GM23338 (cell line): ENCODE measurements at regions not wholly inside any gene's neighbourhood (a gene's known extent, or its start where the extent isn't known, plus 50 kb on each side); places are given as distances from the start of the nearest gene placed in this dataset.

Source experiments
- ATAC-seq: fragments of 200-7000 bp; cut with Tn5 transposase; 3 replicates; pipeline ENCODE4 v1.9.1; 2020
- DNase-seq: peaks from one replicate; pipeline ENCODE4 v3.0.0-alpha.2; 2015; ENCODE audit warnings: low spot score
- H2AFZ ChIP-seq: fragments of 200-600 bp; sonication (generic); 2 replicates; pipeline ENCODE4 v1.8.0; 2016; ENCODE audit warnings: antibody characterized with exemption, mild to moderate bottlenecking, moderate library complexity
- H3F3A ChIP-seq: fragments of 200-600 bp; sonication (generic); replicated peaks from 2 replicates; pipeline ENCODE4 v1.8.0; 2017; ENCODE audit warnings: antibody characterized with exemption, mixed run types, low read depth
- H3K27ac ChIP-seq: fragments of 200-600 bp; sonication (generic); 2 replicates; pipeline ENCODE4 v1.6.1; 2016; ENCODE audit warnings: low read depth
- H3K27me3 ChIP-seq: fragments of 200-600 bp; sonication (generic); 2 replicates; pipeline ENCODE4 v1.8.0; 2016; ENCODE audit warnings: mild to moderate bottlenecking, mixed run types, moderate library complexity; ENCODE audit not compliant: insufficient read depth
- H3K36me3 ChIP-seq: fragments of 200-600 bp; sonication (generic); 2 replicates; pipeline ENCODE4 v1.8.0; 2016; ENCODE audit warnings: mild to moderate bottlenecking; ENCODE audit not compliant: insufficient read depth
- H3K4me1 ChIP-seq: fragments of 200-600 bp; sonication (generic); 2 replicates; pipeline ENCODE4 v1.8.0; 2016; ENCODE audit warnings: mild to moderate bottlenecking, moderate library complexity; ENCODE audit not compliant: insufficient read depth
- H3K4me2 ChIP-seq: fragments of 200-600 bp; sonication (generic); 2 replicates; pipeline ENCODE4 v1.7.1; 2017; ENCODE audit warnings: mixed run types
- H3K4me3 ChIP-seq: fragments of 200-600 bp; sonication (generic); 2 replicates; pipeline ENCODE4 v1.6.1; 2016; ENCODE audit warnings: mixed run types
- H3K79me2 ChIP-seq: fragments of 200-600 bp; sonication (generic); replicated peaks from 2 replicates; pipeline ENCODE4 v1.8.0; 2017; ENCODE audit warnings: mild to moderate bottlenecking; ENCODE audit not compliant: insufficient read depth
- H3K9me2 ChIP-seq: fragments of 200-600 bp; sonication (generic); 2 replicates; pipeline ENCODE4 v1.8.0; 2017; ENCODE audit not compliant: insufficient read depth
- H4K20me1 ChIP-seq: fragments of 200-600 bp; sonication (generic); replicated peaks from 2 replicates; pipeline ENCODE4 v1.8.0; 2017; ENCODE audit warnings: mild to moderate bottlenecking; ENCODE audit not compliant: insufficient read depth
- H3K27ac Mint-ChIP-seq: 2 replicates; pipeline ENCODE4 v1.8.0; 2020; ENCODE audit warnings: inconsistent platforms, mild to moderate bottlenecking, moderate library complexity, mixed read lengths
- H3K27me3 Mint-ChIP-seq: 3 replicates; pipeline ENCODE4 v1.8.0; 2022; ENCODE audit warnings: low read depth, mild to moderate bottlenecking, moderate library complexity, mixed read lengths, inconsistent platforms; ENCODE audit not compliant: insufficient read depth, poor library complexity
- H3K36me3 Mint-ChIP-seq: 3 replicates; pipeline ENCODE4 v1.8.0; 2021; ENCODE audit warnings: low read depth, mild to moderate bottlenecking, inconsistent platforms, moderate library complexity, mixed read lengths
- H3K4me1 Mint-ChIP-seq: 3 replicates; pipeline ENCODE4 v1.8.0; 2020; ENCODE audit warnings: mild to moderate bottlenecking, inconsistent platforms, mixed read lengths
- H3K4me3 Mint-ChIP-seq: 3 replicates; pipeline ENCODE4 v1.8.0; 2021; ENCODE audit warnings: moderate library complexity, mild to moderate bottlenecking, inconsistent platforms, mixed read lengths
- H3K9me3 Mint-ChIP-seq: 3 replicates; pipeline ENCODE4 v1.8.0; 2020; ENCODE audit warnings: moderate library complexity, mild to moderate bottlenecking, inconsistent platforms, mixed read lengths
- CREB1 ChIP-seq: fragments of 250-450 bp; sonication (Bioruptor Pico); IDR thresholded peaks from 2 replicates; pipeline ENCODE4 v1.5.0; 2020; ENCODE audit warnings: low read depth, mild to moderate bottlenecking, moderate library complexity
- CTCF ChIP-seq, 2 experiments: fragments of 200-600 bp in 1 of 2; sonication (generic) in 1 of 2; conservative IDR thresholded peaks; 2 replicates each; pipeline versions ENCODE4 v1.5.1 to v1.6.1; 2016 to 2017; ENCODE audit warnings: antibody characterized with exemption in 2 of 2, low read depth in 2 of 2, mild to moderate bottlenecking in 2 of 2, moderate library complexity in 1 of 2
- ETS1 ChIP-seq: IDR thresholded peaks from 2 replicates; pipeline ENCODE4 v1.6.1; 2016; ENCODE audit warnings: antibody characterized with exemption
- EZH2 ChIP-seq: fragments of 200-600 bp; sonication (generic); IDR thresholded peaks from one replicate; pipeline ENCODE4 v1.8.0; 2017; ENCODE audit warnings: antibody characterized with exemption, mild to moderate bottlenecking, low read depth; ENCODE audit not compliant: unreplicated experiment
- EZH2phosphoT487 ChIP-seq: fragments of 200-600 bp; sonication (generic); IDR thresholded peaks from one replicate; pipeline ENCODE4 v1.8.1; 2018; ENCODE audit warnings: antibody characterized with exemption; ENCODE audit not compliant: unreplicated experiment
- JUNB ChIP-seq: IDR thresholded peaks from one replicate; pipeline ENCODE4 v1.6.1; 2016; ENCODE audit warnings: antibody characterized with exemption; ENCODE audit not compliant: unreplicated experiment
- NANOG ChIP-seq: IDR thresholded peaks from 2 replicates; pipeline ENCODE4 v1.6.1; 2016; ENCODE audit warnings: antibody characterized with exemption, borderline replicate concordance
- POLR2AphosphoS5 ChIP-seq: IDR thresholded peaks from 2 replicates; pipeline ENCODE4 v1.6.1; 2016; ENCODE audit warnings: antibody characterized with exemption, low read depth
- REST ChIP-seq: IDR thresholded peaks from one replicate; pipeline ENCODE4 v1.6.1; 2018; ENCODE audit warnings: antibody characterized with exemption; ENCODE audit not compliant: unreplicated experiment
- STAT1 ChIP-seq: IDR thresholded peaks from one replicate; pipeline ENCODE4 v1.6.1; 2016; ENCODE audit warnings: antibody characterized with exemption; ENCODE audit not compliant: unreplicated experiment
- ZNF114 ChIP-seq: fragments of 250-450 bp; sonication (Bioruptor Pico); IDR thresholded peaks from 2 replicates; pipeline ENCODE4 v1.5.0; 2020; ENCODE audit warnings: mild to moderate bottlenecking, moderate library complexity
- ZNF331 ChIP-seq: fragments of 250-450 bp; sonication (Bioruptor Pico); IDR thresholded peaks from 2 replicates; pipeline ENCODE4 v1.5.0; 2020; ENCODE audit warnings: low read depth, mild to moderate bottlenecking, moderate library complexity
- ZNF462 ChIP-seq: fragments of 250-450 bp; sonication (Bioruptor Pico); IDR thresholded peaks from 2 replicates; pipeline ENCODE4 v1.5.0; 2020; ENCODE audit warnings: mild to moderate bottlenecking, moderate library complexity

GRCh38 chr14:28102814-28103213 is 663.8 kb upstream of the FOXG1 start:
- H3K4me3 Mint-ChIP-seq = no peak overlapping the region
- H3K36me3 Mint-ChIP-seq = no peaks in the 10 kb centered on the region
- Histone ChIP-seq H2AFZ (no peak overlapping the region), H3K4me1 (peaks cover 6% of the 10 kb centered on the region; the same call in 1 of the 2 replicates), H3F3A (no peaks in the 10 kb centered on the region), H3K4me3 (no peak overlapping the region), H3K9me2 (no peaks in the 10 kb centered on the region), H3K79me2 (no peaks in the 10 kb centered on the region), H3K36me3 (no peaks in the 10 kb centered on the region), H3K4me2 (no peak overlapping the region), H3K27me3 (no peaks in the 10 kb centered on the region), H4K20me1 (no peaks in the 10 kb centered on the region), H3K27ac (no peak overlapping the region)
- no peaks in the 10 kb centered on the region for H3K27me3 Mint-ChIP-seq
- H3K27ac Mint-ChIP-seq = no peak overlapping the region
- no peaks in the 10 kb centered on the region; the same call in 2 of the 3 replicates for H3K9me3 Mint-ChIP-seq
- no peak for ATAC-seq
- TF ChIP-seq CREB1 (no peak), ZNF462 (CRISPR knock-in tag) (no peak), ZNF114 (no peak), POLR2AphosphoS5 (no peak), STAT1 (no peak), REST (no peak), ZNF331 (no peak), ETS1 (no peak), EZH2phosphoT487 (no peak), CTCF (conservative IDR thresholded peaks at IDR 0.05; ENCODE audit: low read depth in 2 of 2) (no peak), NANOG (no peak), EZH2 (no peak), JUNB (no peak)
- no peak for DNase-seq
- H3K4me1 Mint-ChIP-seq = peaks cover 13% of the 10 kb centered on the region; the same call in 2 of the 3 replicates
